Caco-2 (cell line): ENCODE measurements at regions not wholly inside any gene's neighbourhood (a gene's known extent, or its start where the extent isn't known, plus 50 kb on each side); places are given as distances from the start of the nearest gene placed in this dataset.

Source experiments
- BruUV-seq: library from RNA; stranded (reverse); fragments of 400-500 nt; replicated peaks from 2 replicates; lab custom pipeline; 2021; lab: Mats Ljungman, UMichigan
- CTCF ChIA-PET: fragments of 300-600 bp; sonication (Branson Sonifier 250); formaldehyde crosslinking; loops from one replicate; lab custom pipeline; 2022; ENCODE audit warnings: antibody characterized with exemption; lab: Charles Lee
- POLR2A ChIA-PET: fragments of 300-600 bp; sonication (Branson Sonifier 250); formaldehyde crosslinking; loops from one replicate; lab custom pipeline; 2022; ENCODE audit warnings: antibody characterized with exemption; lab: Charles Lee
- DNase-seq, 2 experiments: peaks; one replicate each; pipeline versions ENCODE4 v3.0.0 to v3.0.0-alpha.2; 2020 to 2022
- H3K27me3 ChIP-seq: replicated peaks from 2 replicates; pipeline ENCODE4 v1.6.0; 2011; ENCODE audit warnings: low read length; ENCODE audit not compliant: control insufficient read depth, insufficient read depth
- H3K36me3 ChIP-seq: 2 replicates; pipeline ENCODE4 v1.5.1; 2011; ENCODE audit warnings: low read length; ENCODE audit not compliant: control insufficient read depth, insufficient read depth
- H3K4me1 ChIP-seq: fragments of 250-450 bp; sonication (Bioruptor Pico); 2 replicates; pipeline ENCODE4 v1.5.1; 2020; ENCODE audit warnings: mild to moderate bottlenecking
- H3K4me3 ChIP-seq: 2 replicates; pipeline ENCODE4 v1.5.1; 2011; ENCODE audit warnings: low read depth, mild to moderate bottlenecking, control low read depth, low read length
- H3K9me3 ChIP-seq: fragments of 250-450 bp; sonication (Bioruptor Pico); 2 replicates; pipeline ENCODE4 v1.5.1; 2020; ENCODE audit warnings: mild to moderate bottlenecking, moderate library complexity
- H3K27ac Mint-ChIP-seq: one replicate; pipeline ENCODE4 v1.8.0; 2022; ENCODE audit warnings: mixed read lengths; ENCODE audit not compliant: unreplicated experiment
- H3K27me3 Mint-ChIP-seq: one replicate; pipeline ENCODE4 v1.8.0; 2022; ENCODE audit warnings: mixed read lengths; ENCODE audit not compliant: insufficient read depth, unreplicated experiment
- H3K36me3 Mint-ChIP-seq: one replicate; pipeline ENCODE4 v1.8.0; 2022; ENCODE audit warnings: mild to moderate bottlenecking, mixed read lengths; ENCODE audit not compliant: insufficient read depth, unreplicated experiment
- H3K4me1 Mint-ChIP-seq: one replicate; pipeline ENCODE4 v1.8.0; 2022; ENCODE audit warnings: low read depth, mixed read lengths; ENCODE audit not compliant: unreplicated experiment
- H3K4me3 Mint-ChIP-seq: one replicate; pipeline ENCODE4 v1.8.0; 2022; ENCODE audit warnings: mild to moderate bottlenecking, moderate library complexity, mixed read lengths; ENCODE audit not compliant: unreplicated experiment
- H3K9me3 Mint-ChIP-seq: one replicate; pipeline ENCODE4 v1.8.0; 2022; ENCODE audit warnings: mixed read lengths; ENCODE audit not compliant: unreplicated experiment
- intact Hi-C: fragments of 100-400 bp; cut with micrococcal nuclease; formaldehyde crosslinking; loops from one replicate; pipeline ENCODE4 v1.10.0; 2022; ENCODE audit not compliant: unreplicated experiment
- TF ChIP-seq, protein P1 (sequence below), 2 experiments: fragments of 200-600 bp in 1 of 2; IDR thresholded peaks; 1 replicate in 1 of 2; 2 replicates in 1 of 2; pipeline versions ENCODE4 v1.5.1 to v1.8.0; 2011 to 2022; ENCODE audit warnings: antibody characterized with exemption in 1 of 2, control low read depth in 1 of 2, inconsistent platforms in 1 of 2, low read depth in 1 of 2, low read length in 1 of 2, mild to moderate bottlenecking in 1 of 2, moderate library complexity in 1 of 2; ENCODE audit not compliant: insufficient read depth in 1 of 2, severe bottlenecking in 1 of 2, unreplicated experiment in 1 of 2

- Histone ChIP-seq H3K9me3 (no peaks in the 10 kb centered on the region), H3K4me3 (no peak overlapping the region), H3K4me1 (peaks cover 89% of the 10 kb centered on the region), H3K27me3 (no peaks in the 10 kb centered on the region), H3K36me3 (no peaks in the 10 kb centered on the region; the same call in 1 of the 2 replicates)
- intact Hi-C loops, result loop anchor here (1.0 kb wide), 3 partner anchors 8 to 19 kb away; no protein-coding TSS in a partner anchor
- ChIA-PET POLR2A (interaction anchor here (1.5 to 2.2 kb wide), 2 partner anchors 13 to 23 kb away, joined by 5 to 39 read pairs; no protein-coding TSS in a partner anchor), CTCF (interaction anchor here (1.9 kb wide), 1 partner anchor 9 kb away, joined by 5 read pairs; no protein-coding TSS in a partner anchor)
- H3K27ac Mint-ChIP-seq, result peak overlapping the region; percentile 91
- peaks cover 31% of the 10 kb centered on the region for H3K36me3 Mint-ChIP-seq
- H3K27me3 Mint-ChIP-seq, result no peaks in the 10 kb centered on the region
- BruUV-seq, result no TSS peak
- peaks cover 61% of the 10 kb centered on the region for H3K4me1 Mint-ChIP-seq
- H3K9me3 Mint-ChIP-seq, result no peaks in the 10 kb centered on the region
- DNase-seq, result no peak
- TF ChIP-seq, protein P1, sequence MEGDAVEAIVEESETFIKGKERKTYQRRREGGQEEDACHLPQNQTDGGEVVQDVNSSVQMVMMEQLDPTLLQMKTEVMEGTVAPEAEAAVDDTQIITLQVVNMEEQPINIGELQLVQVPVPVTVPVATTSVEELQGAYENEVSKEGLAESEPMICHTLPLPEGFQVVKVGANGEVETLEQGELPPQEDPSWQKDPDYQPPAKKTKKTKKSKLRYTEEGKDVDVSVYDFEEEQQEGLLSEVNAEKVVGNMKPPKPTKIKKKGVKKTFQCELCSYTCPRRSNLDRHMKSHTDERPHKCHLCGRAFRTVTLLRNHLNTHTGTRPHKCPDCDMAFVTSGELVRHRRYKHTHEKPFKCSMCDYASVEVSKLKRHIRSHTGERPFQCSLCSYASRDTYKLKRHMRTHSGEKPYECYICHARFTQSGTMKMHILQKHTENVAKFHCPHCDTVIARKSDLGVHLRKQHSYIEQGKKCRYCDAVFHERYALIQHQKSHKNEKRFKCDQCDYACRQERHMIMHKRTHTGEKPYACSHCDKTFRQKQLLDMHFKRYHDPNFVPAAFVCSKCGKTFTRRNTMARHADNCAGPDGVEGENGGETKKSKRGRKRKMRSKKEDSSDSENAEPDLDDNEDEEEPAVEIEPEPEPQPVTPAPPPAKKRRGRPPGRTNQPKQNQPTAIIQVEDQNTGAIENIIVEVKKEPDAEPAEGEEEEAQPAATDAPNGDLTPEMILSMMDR (IDR thresholded peaks at IDR 0.05; ENCODE audit: insufficient read depth in 1 of 2, low read depth in 1 of 2, low read length in 1 of 2, severe bottlenecking in 1 of 2, unreplicated experiment in 1 of 2), result no peak
- H3K4me3 Mint-ChIP-seq, result no peak overlapping the region
Observed at GRCh38 chr9:110112792-110113191, 95.2 kb downstream of the C9orf152 start.

DNA sequence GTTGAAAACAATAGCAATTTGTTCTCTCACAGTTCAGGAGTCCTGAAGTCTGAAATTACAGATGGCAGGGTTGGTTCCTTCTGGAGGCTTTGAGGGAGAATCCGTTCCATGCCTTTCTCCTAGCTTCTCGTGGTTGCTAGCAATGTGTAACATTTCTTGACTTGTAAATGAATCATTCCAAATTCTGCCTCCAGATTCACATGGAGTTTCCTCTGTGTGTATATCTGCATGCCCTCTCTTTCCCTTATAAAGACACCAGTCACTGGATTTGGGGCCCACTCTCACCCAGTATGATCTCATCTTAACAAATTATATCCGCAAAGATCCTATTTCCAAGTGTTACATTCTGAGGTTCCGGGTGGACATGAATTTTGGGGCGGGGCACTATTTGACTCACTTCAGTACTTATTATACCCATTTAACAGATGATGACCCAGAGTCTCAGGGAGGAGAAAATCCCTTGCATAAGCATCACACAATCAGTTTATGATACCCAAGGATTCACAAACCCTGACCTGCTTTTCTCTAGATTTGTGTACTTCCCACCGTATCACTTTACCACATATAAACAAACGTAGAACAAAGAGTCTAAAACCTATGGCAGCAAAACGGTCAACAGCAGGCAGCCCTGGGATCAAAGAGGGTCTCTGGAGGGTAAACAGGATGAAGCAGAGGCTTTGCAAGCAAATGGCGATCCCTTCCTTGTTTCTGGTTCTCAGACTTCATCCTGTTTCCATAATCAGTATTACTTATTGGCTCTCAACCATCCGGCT, 93.7 kb downstream of the C9orf152 start:
- H3K4me1 Mint-ChIP-seq, result peaks cover 59% of the 10 kb centered on the region
- H3K27me3 Mint-ChIP-seq, result no peaks in the 10 kb centered on the region
- H3K4me3 Mint-ChIP-seq, result no peak overlapping the region
- Histone ChIP-seq H3K27me3 (no peaks in the 10 kb centered on the region), H3K36me3 (no peaks in the 10 kb centered on the region; the same call in 1 of the 2 replicates), H3K4me1 (peaks cover 84% of the 10 kb centered on the region), H3K9me3 (no peaks in the 10 kb centered on the region), H3K4me3 (no peak overlapping the region)
- DNase-seq, result no peak
- POLR2A ChIA-PET, result no interaction called here
- H3K36me3 Mint-ChIP-seq, result peaks cover 29% of the 10 kb centered on the region
- TF ChIP-seq, protein P1 (IDR thresholded peaks at IDR 0.05; ENCODE audit: insufficient read depth in 1 of 2, low read depth in 1 of 2, low read length in 1 of 2, severe bottlenecking in 1 of 2, unreplicated experiment in 1 of 2), result no peak
- intact Hi-C loops, result no loop called here
- BruUV-seq, result no TSS peak
- H3K9me3 Mint-ChIP-seq, result no peaks in the 10 kb centered on the region
- H3K27ac Mint-ChIP-seq, result peak overlapping the region; percentile 82
- CTCF ChIA-PET, result no interaction called here

DNA sequence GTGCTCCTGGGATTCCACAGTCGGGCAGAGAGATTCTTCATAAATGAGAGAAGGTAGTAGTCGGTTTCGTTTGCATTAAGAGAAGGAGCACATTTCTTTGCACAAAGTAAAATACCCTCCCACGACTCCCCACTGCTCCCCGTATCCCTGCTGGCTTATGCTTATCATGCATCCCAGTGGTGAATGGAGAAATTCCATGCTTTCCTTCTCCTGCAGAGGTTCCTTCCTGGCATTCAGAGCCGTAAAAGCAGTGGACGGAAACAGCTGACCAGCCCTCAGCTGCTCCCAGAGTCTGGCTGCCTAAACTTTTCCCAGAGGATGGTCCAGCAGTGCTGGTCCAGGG, 93.1 kb downstream of the C9orf152 start:
- ChIA-PET CTCF (no interaction called here), POLR2A (interaction anchor here (2.3 kb wide), 1 partner anchor 11 kb away, joined by 13 read pairs; no protein-coding TSS in a partner anchor)
- Histone ChIP-seq H3K9me3 (no peaks in the 10 kb centered on the region), H3K4me3 (no peak overlapping the region), H3K36me3 (no peaks in the 10 kb centered on the region; the same call in 1 of the 2 replicates), H3K4me1 (peaks cover 82% of the 10 kb centered on the region), H3K27me3 (no peaks in the 10 kb centered on the region)
- intact Hi-C loops, result no loop called here
- Mint-ChIP-seq H3K27me3 (no peaks in the 10 kb centered on the region), H3K27ac (peak overlapping the region; percentile 82), H3K36me3 (peaks cover 24% of the 10 kb centered on the region), H3K4me3 (no peak overlapping the region), H3K9me3 (no peaks in the 10 kb centered on the region), H3K4me1 (peaks cover 57% of the 10 kb centered on the region)
- no TSS peak for BruUV-seq
- TF ChIP-seq, protein P1 (IDR thresholded peaks at IDR 0.05; ENCODE audit: insufficient read depth in 1 of 2, low read depth in 1 of 2, low read length in 1 of 2, severe bottlenecking in 1 of 2, unreplicated experiment in 1 of 2), result no peak
- DNase-seq, result no peak
